ENCODE measurements at regions not wholly inside any gene's neighbourhood (a gene's known extent, or its start where the extent isn't known, plus 50 kb on each side); places are given as distances from the start of the nearest gene placed in this dataset.

GRCh38 chr2:217331523-217332416 lies 471.9 kb upstream of the TNP1 start (continued):
- TF ChIP-seq ZBTB42 (CRISPR knock-in tag; IDR thresholded peaks at IDR 0.05), result no peak
- no peak for TF ChIP-seq TEF (CRISPR knock-in tag; IDR thresholded peaks at IDR 0.05)
- no peak for TF ChIP-seq ZNF879 (CRISPR knock-in tag; IDR thresholded peaks at IDR 0.05)
- TF ChIP-seq ZNF253 (CRISPR knock-in tag; IDR thresholded peaks at IDR 0.05; ENCODE audit: borderline replicate concordance), result no peak
- 0 out of 2 replicates have a peak, but pooled peaks have one; percentile 57 for TF ChIP-seq ZSCAN5A (CRISPR knock-in tag; IDR thresholded peaks at IDR 0.05; ENCODE audit: borderline replicate concordance)
- TF ChIP-seq SOX5 (CRISPR knock-in tag; IDR thresholded peaks at IDR 0.05; ENCODE audit: borderline replicate concordance), result peak; percentile 98
- TF ChIP-seq CBX1 (IDR thresholded peaks at IDR 0.05; ENCODE audit: low read depth), result peak; percentile 89
- TF ChIP-seq RNF219 (CRISPR knock-in tag; IDR thresholded peaks at IDR 0.05), result no peak
- peak; percentile 26; the same call in 1 of the 2 replicates for TF ChIP-seq SALL2 (CRISPR knock-in tag; IDR thresholded peaks at IDR 0.05)
- TF ChIP-seq NR2F2 (IDR thresholded peaks at IDR 0.05; ENCODE audit: borderline replicate concordance, low read depth), result peak; percentile 85
- TF ChIP-seq CC2D1A (CRISPR knock-in tag; IDR thresholded peaks at IDR 0.05), result no peak
- TF ChIP-seq IRF2 (CRISPR knock-in tag; IDR thresholded peaks at IDR 0.05), result peak; percentile 96
- peak; percentile 85 for TF ChIP-seq ZBTB20 (CRISPR knock-in tag; IDR thresholded peaks at IDR 0.05; ENCODE audit: borderline replicate concordance, low read depth)
- no peak for TF ChIP-seq ZNF251 (CRISPR knock-in tag; IDR thresholded peaks at IDR 0.05)
- no peak for TF ChIP-seq TFAP4 (IDR thresholded peaks at IDR 0.05; ENCODE audit: borderline replicate concordance, low read depth)
- TF ChIP-seq KLF15 (CRISPR knock-in tag; IDR thresholded peaks at IDR 0.05; ENCODE audit: borderline replicate concordance), result no peak
- TF ChIP-seq TBL1XR1 (IDR thresholded peaks at IDR 0.05; ENCODE audit: borderline replicate concordance, low read length, partially characterized antibody), result peak; percentile 76
- no peak; the same call in 1 of the 2 replicates for TF ChIP-seq ZBTB43 (CRISPR knock-in tag; conservative IDR thresholded peaks at IDR 0.05)
- peak; percentile 99 for TF ChIP-seq FOXO1 (CRISPR knock-in tag; IDR thresholded peaks at IDR 0.05)
